ENCODE measurements at regions not wholly inside any gene's neighbourhood (a gene's known extent, or its start where the extent isn't known, plus 50 kb on each side); places are given as distances from the start of the nearest gene placed in this dataset.

DNA sequence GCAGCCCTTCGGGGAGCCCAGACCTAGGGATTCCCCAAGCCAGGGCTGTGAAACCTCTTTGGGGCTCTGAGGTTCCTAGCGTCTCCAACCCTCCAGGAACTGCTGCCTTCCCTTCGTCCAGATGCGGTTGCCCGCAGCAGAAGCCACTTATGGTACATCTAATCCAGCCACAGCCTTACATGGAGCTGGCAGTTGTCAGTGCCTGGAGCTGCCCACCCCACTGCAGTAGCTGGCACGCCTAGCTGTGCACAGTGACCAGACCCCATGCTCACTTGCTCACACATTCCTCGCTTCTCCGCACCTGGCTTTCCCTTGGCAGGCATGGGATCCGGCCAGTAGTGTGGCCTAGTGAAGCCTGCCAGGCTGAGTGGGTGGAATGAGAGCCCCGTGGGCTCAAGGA is 547.6 kb downstream of the TBC1D32 start:
- TF ChIP-seq FOXP2 (optimal IDR thresholded peaks at IDR 0.05; ENCODE audit: borderline replicate concordance, extremely low read depth, extremely low read length, insufficient read depth), result no peak
- TF ChIP-seq POLR2AphosphoS5 (IDR thresholded peaks at IDR 0.05; ENCODE audit: low read depth, low read length), result no peak
- no peak for TF ChIP-seq SIN3A (IDR thresholded peaks at IDR 0.05; ENCODE audit: borderline replicate concordance, insufficient read depth, low read length)
- TF ChIP-seq, protein P1, sequence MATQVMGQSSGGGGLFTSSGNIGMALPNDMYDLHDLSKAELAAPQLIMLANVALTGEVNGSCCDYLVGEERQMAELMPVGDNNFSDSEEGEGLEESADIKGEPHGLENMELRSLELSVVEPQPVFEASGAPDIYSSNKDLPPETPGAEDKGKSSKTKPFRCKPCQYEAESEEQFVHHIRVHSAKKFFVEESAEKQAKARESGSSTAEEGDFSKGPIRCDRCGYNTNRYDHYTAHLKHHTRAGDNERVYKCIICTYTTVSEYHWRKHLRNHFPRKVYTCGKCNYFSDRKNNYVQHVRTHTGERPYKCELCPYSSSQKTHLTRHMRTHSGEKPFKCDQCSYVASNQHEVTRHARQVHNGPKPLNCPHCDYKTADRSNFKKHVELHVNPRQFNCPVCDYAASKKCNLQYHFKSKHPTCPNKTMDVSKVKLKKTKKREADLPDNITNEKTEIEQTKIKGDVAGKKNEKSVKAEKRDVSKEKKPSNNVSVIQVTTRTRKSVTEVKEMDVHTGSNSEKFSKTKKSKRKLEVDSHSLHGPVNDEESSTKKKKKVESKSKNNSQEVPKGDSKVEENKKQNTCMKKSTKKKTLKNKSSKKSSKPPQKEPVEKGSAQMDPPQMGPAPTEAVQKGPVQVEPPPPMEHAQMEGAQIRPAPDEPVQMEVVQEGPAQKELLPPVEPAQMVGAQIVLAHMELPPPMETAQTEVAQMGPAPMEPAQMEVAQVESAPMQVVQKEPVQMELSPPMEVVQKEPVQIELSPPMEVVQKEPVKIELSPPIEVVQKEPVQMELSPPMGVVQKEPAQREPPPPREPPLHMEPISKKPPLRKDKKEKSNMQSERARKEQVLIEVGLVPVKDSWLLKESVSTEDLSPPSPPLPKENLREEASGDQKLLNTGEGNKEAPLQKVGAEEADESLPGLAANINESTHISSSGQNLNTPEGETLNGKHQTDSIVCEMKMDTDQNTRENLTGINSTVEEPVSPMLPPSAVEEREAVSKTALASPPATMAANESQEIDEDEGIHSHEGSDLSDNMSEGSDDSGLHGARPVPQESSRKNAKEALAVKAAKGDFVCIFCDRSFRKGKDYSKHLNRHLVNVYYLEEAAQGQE (IDR thresholded peaks at IDR 0.05; ENCODE audit: insufficient read depth in 1 of 2, low read depth in 2 of 2, low read length in 2 of 2), result no peak
- no peak for TF ChIP-seq TAF1 (IDR thresholded peaks at IDR 0.05; ENCODE audit: borderline replicate concordance, insufficient read depth, low read length)

DNA sequence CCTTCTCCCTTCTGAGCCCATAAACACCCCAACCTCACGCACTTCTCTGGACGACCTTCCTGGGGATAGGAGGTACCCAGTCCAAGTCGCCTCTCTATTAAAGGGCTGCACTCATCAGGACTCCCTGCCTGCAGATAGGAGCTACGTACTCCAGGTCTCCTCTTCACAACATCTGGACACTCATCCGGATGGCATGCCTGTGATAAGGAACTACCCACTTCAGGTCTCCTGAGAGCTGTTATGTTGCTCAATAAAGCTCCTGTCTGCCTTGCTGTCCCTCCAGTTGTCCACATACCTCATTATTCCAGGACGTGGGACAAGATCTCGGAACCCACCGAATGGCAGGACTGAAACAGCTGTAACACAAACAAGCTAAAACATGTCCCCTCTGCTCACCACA is 548.0 kb downstream of the TBC1D32 start:
- TF ChIP-seq POLR2AphosphoS5 (IDR thresholded peaks at IDR 0.05; ENCODE audit: low read depth, low read length) (no peak), TAF1 (IDR thresholded peaks at IDR 0.05; ENCODE audit: borderline replicate concordance, insufficient read depth, low read length) (no peak), FOXP2 (optimal IDR thresholded peaks at IDR 0.05; ENCODE audit: borderline replicate concordance, extremely low read depth, extremely low read length, insufficient read depth) (no peak), SIN3A (IDR thresholded peaks at IDR 0.05; ENCODE audit: borderline replicate concordance, insufficient read depth, low read length) (no peak)
- TF ChIP-seq, protein P1 (IDR thresholded peaks at IDR 0.05; ENCODE audit: insufficient read depth in 1 of 2, low read depth in 2 of 2, low read length in 2 of 2), result no peak

DNA sequence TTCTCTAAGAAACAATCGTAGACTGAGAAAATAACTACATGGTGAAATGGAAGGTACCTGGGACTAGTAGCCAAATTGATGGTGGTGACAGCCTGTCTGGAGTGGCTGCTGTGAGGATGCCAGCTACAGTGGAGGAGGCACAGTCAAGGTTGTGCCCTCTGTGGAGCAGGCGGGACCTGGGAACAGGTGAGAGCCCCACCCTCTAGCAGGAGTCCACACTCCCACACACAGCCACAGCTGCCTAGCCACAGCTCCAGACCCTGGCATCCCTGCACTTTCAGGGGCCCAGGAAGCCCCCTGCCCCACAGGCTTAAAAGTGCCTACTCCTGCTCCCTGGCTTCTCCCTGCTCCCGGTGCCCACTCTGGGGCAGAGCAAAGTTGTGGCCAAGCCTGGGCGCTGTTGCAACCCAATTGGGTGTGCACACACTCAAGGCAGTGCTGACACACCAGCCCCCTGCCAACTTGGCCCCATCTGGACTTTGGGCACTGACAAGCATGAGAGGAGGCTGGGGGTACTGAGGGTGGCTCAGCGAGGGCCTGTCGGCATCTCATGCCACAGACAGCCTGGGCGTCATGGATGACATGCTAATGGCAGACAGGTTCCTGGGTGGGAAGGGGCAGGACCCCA is 548.7 kb downstream of the TBC1D32 start:
- TF ChIP-seq SIN3A (IDR thresholded peaks at IDR 0.05; ENCODE audit: borderline replicate concordance, insufficient read depth, low read length) (no peak), POLR2AphosphoS5 (IDR thresholded peaks at IDR 0.05; ENCODE audit: low read depth, low read length) (no peak), FOXP2 (optimal IDR thresholded peaks at IDR 0.05; ENCODE audit: borderline replicate concordance, extremely low read depth, extremely low read length, insufficient read depth) (no peak), TAF1 (IDR thresholded peaks at IDR 0.05; ENCODE audit: borderline replicate concordance, insufficient read depth, low read length) (no peak)
- TF ChIP-seq, protein P1 (IDR thresholded peaks at IDR 0.05; ENCODE audit: insufficient read depth in 1 of 2, low read depth in 2 of 2, low read length in 2 of 2), result no peak

DNA sequence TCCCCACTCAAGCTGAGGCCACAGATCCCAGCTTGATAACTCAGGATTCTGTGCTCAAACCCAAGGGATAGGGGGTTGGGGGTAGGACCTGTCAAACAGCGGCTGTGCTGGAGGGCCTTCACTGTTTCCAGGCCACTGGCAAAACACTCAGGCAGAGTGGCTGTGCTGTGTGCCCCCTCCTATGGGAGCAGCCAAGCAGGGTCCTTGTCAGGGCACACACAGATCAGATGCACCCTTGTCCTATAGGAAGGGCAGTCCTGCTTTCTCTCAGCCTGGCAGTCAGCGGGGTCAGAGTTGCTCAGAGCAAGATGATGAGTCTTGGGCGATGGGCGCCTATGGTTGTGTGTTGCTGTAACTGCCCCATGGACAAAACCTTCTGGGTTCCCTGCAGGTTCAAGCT is 554.8 kb downstream of the TBC1D32 start:
- TF ChIP-seq SIN3A (IDR thresholded peaks at IDR 0.05; ENCODE audit: borderline replicate concordance, insufficient read depth, low read length) (no peak), TAF1 (IDR thresholded peaks at IDR 0.05; ENCODE audit: borderline replicate concordance, insufficient read depth, low read length) (no peak), FOXP2 (optimal IDR thresholded peaks at IDR 0.05; ENCODE audit: borderline replicate concordance, extremely low read depth, extremely low read length, insufficient read depth) (no peak), POLR2AphosphoS5 (IDR thresholded peaks at IDR 0.05; ENCODE audit: low read depth, low read length) (no peak)
- TF ChIP-seq, protein P1 (IDR thresholded peaks at IDR 0.05; ENCODE audit: insufficient read depth in 1 of 2, low read depth in 2 of 2, low read length in 2 of 2), result no peak

Data from PFSK-1 (cell line).